HUES48 (cell line): ENCODE measurements at regions not wholly inside any gene's neighbourhood (a gene's known extent, or its start where the extent isn't known, plus 50 kb on each side); places are given as distances from the start of the nearest gene placed in this dataset.

Experiments
- H3K27ac ChIP-seq: one replicate; pipeline ENCODE4 v1.7.0; 2013; ENCODE audit warnings: low read depth, low read length, inconsistent platforms
- H3K27me3 ChIP-seq: 2 replicates; pipeline ENCODE4 v1.6.1; 2013; ENCODE audit warnings: mild to moderate bottlenecking, low read length; ENCODE audit not compliant: control insufficient read depth, insufficient read depth
- H3K36me3 ChIP-seq: 2 replicates; pipeline ENCODE4 v1.6.1; 2013; ENCODE audit warnings: low read length; ENCODE audit not compliant: control insufficient read depth, insufficient read depth
- H3K4me1 ChIP-seq: 2 replicates; pipeline ENCODE4 v1.6.1; 2013; ENCODE audit warnings: mild to moderate bottlenecking, low read length; ENCODE audit not compliant: control insufficient read depth, insufficient read depth
- H3K4me3 ChIP-seq: 2 replicates; pipeline ENCODE4 v1.5.1; 2013; ENCODE audit warnings: mild to moderate bottlenecking, low read depth, low read length
- H3K9ac ChIP-seq: 2 replicates; pipeline ENCODE4 v1.6.1; 2013; ENCODE audit warnings: mild to moderate bottlenecking, low read depth, low read length, moderate library complexity
- H3K9me3 ChIP-seq: 2 replicates; pipeline ENCODE4 v1.6.1; 2013; ENCODE audit warnings: low read length; ENCODE audit not compliant: control insufficient read depth, insufficient read depth

- Histone ChIP-seq H3K27ac (no peak overlapping the region), H3K4me1 (peaks cover 2% of the 10 kb centered on the region; the same call in 1 of the 2 replicates), H3K27me3 (no peaks in the 10 kb centered on the region), H3K36me3 (no peaks in the 10 kb centered on the region), H3K4me3 (no peak overlapping the region), H3K9me3 (no peaks in the 10 kb centered on the region), H3K9ac (no peak overlapping the region)
Measured at GRCh38 chr11:15617126-15617525, 502.4 kb downstream of the INSC start.

GRCh38 chr11:15618583-15619032, 503.9 kb downstream of the INSC start:
- Histone ChIP-seq H3K9ac (no peak overlapping the region), H3K4me1 (peaks cover 4% of the 10 kb centered on the region; the same call in 1 of the 2 replicates), H3K4me3 (no peak overlapping the region), H3K27ac (no peak overlapping the region), H3K36me3 (no peaks in the 10 kb centered on the region), H3K9me3 (no peaks in the 10 kb centered on the region), H3K27me3 (no peaks in the 10 kb centered on the region)

GRCh38 chr11:15621565-15621964, 506.8 kb downstream of the INSC start:
- Histone ChIP-seq H3K4me3 (no peak overlapping the region), H3K36me3 (no peaks in the 10 kb centered on the region), H3K27ac (no peak overlapping the region), H3K4me1 (peaks cover 4% of the 10 kb centered on the region; the same call in 1 of the 2 replicates), H3K9ac (no peak overlapping the region), H3K9me3 (no peaks in the 10 kb centered on the region), H3K27me3 (no peaks in the 10 kb centered on the region)

GRCh38 chr11:15622231-15622890, 507.6 kb downstream of the INSC start:
- Histone ChIP-seq H3K27me3 (no peaks in the 10 kb centered on the region), H3K27ac (no peak overlapping the region), H3K4me1 (peaks cover 4% of the 10 kb centered on the region; the same call in 1 of the 2 replicates), H3K4me3 (no peak overlapping the region), H3K9ac (no peak overlapping the region), H3K36me3 (no peaks in the 10 kb centered on the region), H3K9me3 (no peaks in the 10 kb centered on the region)

- no peak overlapping the region for H3K27ac ChIP-seq
Measured at GRCh38 chr11:15624701-15625100, 510.0 kb downstream of the INSC start.

GRCh38 chr11:15625691-15626090, 511.0 kb downstream of the INSC start:
- Histone ChIP-seq H3K9me3 (no peaks in the 10 kb centered on the region), H3K4me1 (peaks cover 4% of the 10 kb centered on the region; the same call in 1 of the 2 replicates), H3K4me3 (no peak overlapping the region), H3K9ac (no peak overlapping the region), H3K27me3 (no peaks in the 10 kb centered on the region), H3K36me3 (no peaks in the 10 kb centered on the region), H3K27ac (no peak overlapping the region)

More at GRCh38 chr11:15624701-15625100, 510.0 kb downstream of the INSC start:
- Histone ChIP-seq H3K4me1 (peaks cover 4% of the 10 kb centered on the region; the same call in 1 of the 2 replicates), H3K9ac (no peak overlapping the region), H3K27me3 (no peaks in the 10 kb centered on the region), H3K36me3 (no peaks in the 10 kb centered on the region), H3K9me3 (no peaks in the 10 kb centered on the region), H3K4me3 (no peak overlapping the region)

GRCh38 chr11:15627560-15627959, 512.8 kb downstream of the INSC start:
- no peak overlapping the region for H3K9ac ChIP-seq
- H3K4me3 ChIP-seq = no peak overlapping the region
- H3K27ac ChIP-seq = no peak overlapping the region
- no peaks in the 10 kb centered on the region for H3K9me3 ChIP-seq
- no peaks in the 10 kb centered on the region for H3K36me3 ChIP-seq
- H3K4me1 ChIP-seq = no peaks in the 10 kb centered on the region
- no peaks in the 10 kb centered on the region for H3K27me3 ChIP-seq

- H3K4me3 ChIP-seq = no peak overlapping the region
- no peak overlapping the region for H3K9ac ChIP-seq
- no peak overlapping the region for H3K27ac ChIP-seq
- H3K36me3 ChIP-seq = no peaks in the 10 kb centered on the region
- no peaks in the 10 kb centered on the region for H3K27me3 ChIP-seq
- no peaks in the 10 kb centered on the region for H3K4me1 ChIP-seq
- no peaks in the 10 kb centered on the region for H3K9me3 ChIP-seq
Measured at GRCh38 chr11:15629690-15630321, 515.1 kb downstream of the INSC start.

GRCh38 chr11:15630896-15631295, 516.2 kb downstream of the INSC start:
- H3K4me3 ChIP-seq = no peak overlapping the region
- H3K9ac ChIP-seq = no peak overlapping the region
- no peaks in the 10 kb centered on the region for H3K36me3 ChIP-seq
- no peak overlapping the region for H3K27ac ChIP-seq
- H3K27me3 ChIP-seq = no peaks in the 10 kb centered on the region
- H3K4me1 ChIP-seq = no peaks in the 10 kb centered on the region
- H3K9me3 ChIP-seq = no peaks in the 10 kb centered on the region

- Histone ChIP-seq H3K27ac (no peak overlapping the region), H3K4me1 (no peaks in the 10 kb centered on the region), H3K9me3 (no peaks in the 10 kb centered on the region), H3K4me3 (no peak overlapping the region), H3K36me3 (no peaks in the 10 kb centered on the region), H3K9ac (no peak overlapping the region), H3K27me3 (no peaks in the 10 kb centered on the region)
Measured at GRCh38 chr11:15635521-15635920, 520.8 kb downstream of the INSC start.

- Histone ChIP-seq H3K36me3 (no peaks in the 10 kb centered on the region), H3K4me3 (no peak overlapping the region), H3K27ac (no peak overlapping the region), H3K27me3 (no peaks in the 10 kb centered on the region), H3K4me1 (no peaks in the 10 kb centered on the region), H3K9me3 (no peaks in the 10 kb centered on the region), H3K9ac (no peak overlapping the region)
Measured at GRCh38 chr11:15636521-15637089, 521.9 kb downstream of the INSC start.
